Activated T-cell treated with anti-CD3 and anti-CD28 coated beads, Interleukin-2, amount 50 U/mL, for 72 hours (primary cell): ENCODE measurements at regions not wholly inside any gene's neighbourhood (a gene's known extent, or its start where the extent isn't known, plus 50 kb on each side); places are given as distances from the start of the nearest gene placed in this dataset.
A peak's percentile ranks its signal among the peaks of the same experiment; 100 is the strongest.
"Not testable (repeated sequence)": the region's sequence is repeated elsewhere in the genome, so short reads cannot be mapped to it uniquely, and the experiment has no call there.

Source experiments
- ATAC-seq, 2 donors: fragments of 150-1000 bp; cut with Tn5 transposase; replicated peaks in 1 of 2; 2 replicates each; pipeline ENCODE4 v1.10.0; 2021; ENCODE audit warnings: moderate library complexity in 2 of 2, mild to moderate bottlenecking in 1 of 2
- DNase-seq, 2 donors: peaks; one replicate each; pipeline ENCODE4 v3.0.0; 2021 to 2022; ENCODE audit warnings: mixed read lengths in 1 of 2
- H3K27ac Mint-ChIP-seq: one replicate; pipeline ENCODE4 v1.8.0; 2022; ENCODE audit warnings: mild to moderate bottlenecking, moderate library complexity, mixed read lengths
- H3K27me3 Mint-ChIP-seq: one replicate; pipeline ENCODE4 v1.8.0; 2022; ENCODE audit warnings: low read depth, mixed read lengths
- H3K36me3 Mint-ChIP-seq, 2 donors: one replicate each; pipeline ENCODE4 v1.8.0; 2022; ENCODE audit warnings: mixed read lengths in 2 of 2, mild to moderate bottlenecking in 1 of 2; ENCODE audit not compliant: insufficient read depth in 2 of 2
- H3K4me1 Mint-ChIP-seq: one replicate; pipeline ENCODE4 v1.8.0; 2022; ENCODE audit warnings: low read depth, mixed read lengths
- H3K4me3 Mint-ChIP-seq, 2 donors: one replicate each; pipeline ENCODE4 v1.8.0; 2022; ENCODE audit warnings: mild to moderate bottlenecking in 2 of 2, mixed read lengths in 2 of 2, moderate library complexity in 2 of 2
- H3K9me3 Mint-ChIP-seq, 2 donors: one replicate each; pipeline ENCODE4 v1.8.0; 2022; ENCODE audit warnings: mixed read lengths in 2 of 2

- Mint-ChIP-seq H3K4me3 (no peak overlapping the region), H3K9me3 (peaks cover 23 to 24% of the 10 kb centered on the region in 2 donors), H3K27me3 (no peaks in the 10 kb centered on the region), H3K36me3 (peaks cover 37 to 49% of the 10 kb centered on the region in 2 donors), H3K27ac (no peak overlapping the region), H3K4me1 (no peaks in the 10 kb centered on the region)
- ATAC-seq (peak in 1 of 2 donors; percentile 45), DNase-seq (no peak)
Observed at GRCh38 chr12:47610686-47611252, 95.1 kb downstream of the RPAP3 start.

- peaks cover 39 to 47% of the 10 kb centered on the region in 2 donors for H3K36me3 Mint-ChIP-seq
- no peak overlapping the region for H3K27ac Mint-ChIP-seq
- DNase-seq (no peak), ATAC-seq (no peak)
- H3K4me3 Mint-ChIP-seq = no peak overlapping the region
- H3K9me3 Mint-ChIP-seq = peaks cover 20 to 28% of the 10 kb centered on the region in 2 donors
- peaks cover 6% of the 10 kb centered on the region for H3K4me1 Mint-ChIP-seq
- no peaks in the 10 kb centered on the region for H3K27me3 Mint-ChIP-seq
Observed at GRCh38 chr12:47609806-47610205, 96.0 kb downstream of the RPAP3 start.

- Mint-ChIP-seq H3K36me3 (peaks cover 33 to 41% of the 10 kb centered on the region in 2 donors), H3K9me3 (peaks cover 16 to 24% of the 10 kb centered on the region in 2 donors), H3K4me1 (peaks cover 13% of the 10 kb centered on the region)
- not testable (repeated sequence) for H3K4me3 Mint-ChIP-seq, ATAC-seq, DNase-seq, H3K27ac Mint-ChIP-seq, H3K27me3 Mint-ChIP-seq
Observed at GRCh38 chr12:47608671-47609070, 97.2 kb downstream of the RPAP3 start.

GRCh38 chr12:47604221-47604873 is 101.5 kb downstream of the RPAP3 start:
- H3K27me3 Mint-ChIP-seq = no peaks in the 10 kb centered on the region
- peak in 1 of 2 donors; percentile 62 for ATAC-seq
- peaks cover 13% of the 10 kb centered on the region for H3K4me1 Mint-ChIP-seq
- peaks cover 15 to 21% of the 10 kb centered on the region in 2 donors for H3K9me3 Mint-ChIP-seq
- H3K36me3 Mint-ChIP-seq = peaks cover 18 to 29% of the 10 kb centered on the region in 2 donors
- no peak overlapping the region for H3K4me3 Mint-ChIP-seq
- no peak overlapping the region for H3K27ac Mint-ChIP-seq
- no peak for DNase-seq

- no peak for DNase-seq
- ATAC-seq = no peak
- H3K4me3 Mint-ChIP-seq = no peak overlapping the region
- no peaks in the 10 kb centered on the region for H3K27me3 Mint-ChIP-seq
- H3K4me1 Mint-ChIP-seq = peaks cover 13% of the 10 kb centered on the region
- H3K27ac Mint-ChIP-seq = no peak overlapping the region
- peaks cover 13 to 18% of the 10 kb centered on the region in 2 donors for H3K9me3 Mint-ChIP-seq
- H3K36me3 Mint-ChIP-seq = peaks cover 15 to 21% of the 10 kb centered on the region in 2 donors
Observed at GRCh38 chr12:47602949-47603558, 102.8 kb downstream of the RPAP3 start.

- no peak overlapping the region for H3K4me3 Mint-ChIP-seq
- peaks cover 13% of the 10 kb centered on the region for H3K4me1 Mint-ChIP-seq
- ATAC-seq (no peak), DNase-seq (no peak)
- H3K36me3 Mint-ChIP-seq = peaks cover 9 to 14% of the 10 kb centered on the region in 2 donors
- peaks cover 7 to 12% of the 10 kb centered on the region in 2 donors for H3K9me3 Mint-ChIP-seq
- H3K27me3 Mint-ChIP-seq = no peaks in the 10 kb centered on the region
- no peak overlapping the region for H3K27ac Mint-ChIP-seq
Observed at GRCh38 chr12:47602325-47602724, 103.5 kb downstream of the RPAP3 start.

- H3K27ac Mint-ChIP-seq = no peak overlapping the region
- no peak for ATAC-seq
- H3K4me1 Mint-ChIP-seq = peaks cover 13% of the 10 kb centered on the region
- peaks cover 3 to 5% of the 10 kb centered on the region in 2 donors for H3K9me3 Mint-ChIP-seq
- no peaks in the 10 kb centered on the region for H3K27me3 Mint-ChIP-seq
- DNase-seq = no peak
- peaks cover 5 to 9% of the 10 kb centered on the region in 2 donors for H3K36me3 Mint-ChIP-seq
- H3K4me3 Mint-ChIP-seq = no peak overlapping the region
Observed at GRCh38 chr12:47601071-47601470, 104.8 kb downstream of the RPAP3 start.

GRCh38 chr12:47591795-47592194 is 114.0 kb downstream of the RPAP3 start:
- H3K27ac Mint-ChIP-seq = no peak overlapping the region
- no peaks in the 10 kb centered on the region for H3K4me1 Mint-ChIP-seq
- peaks cover 0 to 4% of the 10 kb centered on the region in 2 donors for H3K9me3 Mint-ChIP-seq
- no peak overlapping the region for H3K4me3 Mint-ChIP-seq
- H3K36me3 Mint-ChIP-seq = peaks cover 0 to 3% of the 10 kb centered on the region in 2 donors
- no peak for ATAC-seq
- DNase-seq = no peak
- no peaks in the 10 kb centered on the region for H3K27me3 Mint-ChIP-seq

GRCh38 chr12:47591361-47591791 is 114.5 kb downstream of the RPAP3 start:
- peaks cover 0 to 3% of the 10 kb centered on the region in 2 donors for H3K36me3 Mint-ChIP-seq
- H3K4me3 Mint-ChIP-seq = no peak overlapping the region

GRCh38 chr12:47590771-47591360 is 115.0 kb downstream of the RPAP3 start:
- Mint-ChIP-seq H3K27ac (no peak overlapping the region), H3K4me3 (no peak overlapping the region), H3K36me3 (no peaks in the 10 kb centered on the region), H3K4me1 (no peaks in the 10 kb centered on the region), H3K9me3 (no peaks in the 10 kb centered on the region), H3K27me3 (no peaks in the 10 kb centered on the region)
- ATAC-seq (no peak), DNase-seq (no peak)

More at GRCh38 chr12:47591361-47591791, 114.5 kb downstream of the RPAP3 start:
- ATAC-seq (no peak), DNase-seq (no peak)
- Mint-ChIP-seq H3K4me1 (no peaks in the 10 kb centered on the region), H3K27ac (no peak overlapping the region), H3K27me3 (no peaks in the 10 kb centered on the region), H3K9me3 (peaks cover 0 to 4% of the 10 kb centered on the region in 2 donors)

GRCh38 chr12:47586952-47587669 is 118.7 kb downstream of the RPAP3 start:
- no peak overlapping the region for H3K4me3 Mint-ChIP-seq
- DNase-seq (no peak), ATAC-seq (no peak)
- no peaks in the 10 kb centered on the region for H3K9me3 Mint-ChIP-seq
- H3K27me3 Mint-ChIP-seq = no peaks in the 10 kb centered on the region
- H3K27ac Mint-ChIP-seq = no peak overlapping the region
- H3K4me1 Mint-ChIP-seq = no peaks in the 10 kb centered on the region
- no peaks in the 10 kb centered on the region for H3K36me3 Mint-ChIP-seq

GRCh38 chr12:47585507-47585906 is 120.3 kb downstream of the RPAP3 start:
- no peaks in the 10 kb centered on the region for H3K4me1 Mint-ChIP-seq
- H3K27me3 Mint-ChIP-seq = no peaks in the 10 kb centered on the region
- ATAC-seq = no peak
- no peak overlapping the region for H3K27ac Mint-ChIP-seq
- H3K4me3 Mint-ChIP-seq = no peak overlapping the region
- H3K9me3 Mint-ChIP-seq = no peaks in the 10 kb centered on the region
- no peak for DNase-seq
- H3K36me3 Mint-ChIP-seq = no peaks in the 10 kb centered on the region

GRCh38 chr12:47578836-47579235 is 127.0 kb downstream of the RPAP3 start:
- Mint-ChIP-seq H3K4me1 (peaks cover 24% of the 10 kb centered on the region), H3K36me3 (peaks cover 0 to 1% of the 10 kb centered on the region in 2 donors), H3K27ac (no peak overlapping the region), H3K4me3 (no peak overlapping the region), H3K27me3 (peaks cover 12% of the 10 kb centered on the region), H3K9me3 (no peaks in the 10 kb centered on the region)
- no peak for ATAC-seq
- no peak for DNase-seq
